Hepatocyte (in vitro differentiated cells): ENCODE measurements at regions not wholly inside any gene's neighbourhood (a gene's known extent, or its start where the extent isn't known, plus 50 kb on each side); places are given as distances from the start of the nearest gene placed in this dataset.

ENCODE experiments used
- DNase-seq: peaks from one replicate; pipeline ENCODE4 v3.0.0-alpha.2; 2016; ENCODE audit warnings: low spot score
- H2AFZ ChIP-seq: fragments of 200-600 bp; sonication (generic); 2 replicates; pipeline ENCODE4 v1.6.0; 2016; ENCODE audit warnings: antibody characterized with exemption, mild to moderate bottlenecking
- H3K27ac ChIP-seq: fragments of 200-600 bp; sonication (generic); 2 replicates; pipeline ENCODE4 v1.5.1; 2016; ENCODE audit warnings: mild to moderate bottlenecking
- H3K27me3 ChIP-seq: fragments of 200-600 bp; sonication (generic); 2 replicates; pipeline ENCODE4 v1.6.1; 2016
- H3K36me3 ChIP-seq: fragments of 200-600 bp; sonication (generic); replicated peaks from 2 replicates; pipeline ENCODE4 v1.5.1; 2016; ENCODE audit warnings: low read depth; ENCODE audit not compliant: insufficient read depth
- H3K4me1 ChIP-seq: fragments of 200-600 bp; sonication (generic); 2 replicates; pipeline ENCODE4 v1.5.1; 2016; ENCODE audit warnings: mild to moderate bottlenecking, moderate library complexity; ENCODE audit not compliant: insufficient read depth
- H3K4me2 ChIP-seq: fragments of 200-600 bp; sonication (generic); 2 replicates; pipeline ENCODE4 v1.6.0; 2016
- H3K4me3 ChIP-seq: fragments of 200-600 bp; sonication (generic); 2 replicates; pipeline ENCODE4 v1.5.1; 2016; ENCODE audit warnings: mild to moderate bottlenecking
- H3K79me2 ChIP-seq: fragments of 200-600 bp; sonication (generic); 2 replicates; pipeline ENCODE4 v1.6.0; 2017; ENCODE audit warnings: mild to moderate bottlenecking
- H3K9me2 ChIP-seq: fragments of 200-600 bp; sonication (generic); replicated peaks from 2 replicates; pipeline ENCODE4 v1.6.0; 2017; ENCODE audit warnings: mild to moderate bottlenecking; ENCODE audit not compliant: insufficient read depth
- H3K9me3 ChIP-seq: fragments of 200-600 bp; sonication (generic); 2 replicates; pipeline ENCODE4 v1.5.1; 2016; ENCODE audit warnings: low read depth, mild to moderate bottlenecking
- H4K20me1 ChIP-seq: fragments of 200-600 bp; sonication (generic); 2 replicates; pipeline ENCODE4 v1.6.0; 2016; ENCODE audit warnings: mild to moderate bottlenecking; ENCODE audit not compliant: insufficient read depth, poor library complexity, severe bottlenecking
- CTCF ChIP-seq: fragments of 200-600 bp; sonication (generic); IDR thresholded peaks from 2 replicates; pipeline ENCODE4 v1.5.1; 2016; ENCODE audit warnings: antibody characterized with exemption, mild to moderate bottlenecking; ENCODE audit not compliant: poor library complexity
- EZH2 ChIP-seq: fragments of 200-600 bp; sonication (generic); IDR thresholded peaks from 2 replicates; pipeline ENCODE4 v1.6.1; 2016; ENCODE audit warnings: antibody characterized with exemption, mild to moderate bottlenecking, borderline replicate concordance
- EZH2phosphoT487 ChIP-seq: fragments of 200-600 bp; sonication (generic); IDR thresholded peaks from one replicate; pipeline ENCODE4 v1.6.1; 2018; ENCODE audit warnings: antibody characterized with exemption, mild to moderate bottlenecking, low read depth, moderate library complexity; ENCODE audit not compliant: unreplicated experiment, severe bottlenecking
- WGBS: methylation state at CpG from one replicate; pipeline ENCODE4 v1.1.6; 2016; ENCODE audit warnings: low lambda C conversion rate; ENCODE audit errors: missing lambda C conversion rate; 5-methylcytosine and 5-hydroxymethylcytosine counted together

- Histone ChIP-seq H3K27ac (no peak overlapping the region), H3K36me3 (no peaks in the 10 kb centered on the region), H3K9me3 (no peaks in the 10 kb centered on the region), H3K4me3 (no peak overlapping the region), H4K20me1 (no peaks in the 10 kb centered on the region), H2AFZ (no peak overlapping the region), H3K9me2 (no peaks in the 10 kb centered on the region), H3K79me2 (no peaks in the 10 kb centered on the region), H3K27me3 (peaks cover 7% of the 10 kb centered on the region), H3K4me2 (peak overlapping the region; percentile 58), H3K4me1 (no peaks in the 10 kb centered on the region)
- peak; percentile 98 for TF ChIP-seq CTCF
- no peak for TF ChIP-seq EZH2phosphoT487
- TF ChIP-seq EZH2, result no peak
- 18% methylated on average over 20 of the region's 20 CpGs for WGBS
- DNase-seq, result peak; percentile 80
Measured at GRCh38 chr22:49305214-49305965, 522.3 kb downstream of the BRD1 start.

GRCh38 chr22:49303781-49304461 lies 523.8 kb downstream of the BRD1 start:
- Histone ChIP-seq H4K20me1 (no peaks in the 10 kb centered on the region), H3K4me2 (no peak overlapping the region), H3K9me2 (no peaks in the 10 kb centered on the region), H3K4me3 (no peak overlapping the region), H3K36me3 (no peaks in the 10 kb centered on the region), H3K4me1 (no peaks in the 10 kb centered on the region), H3K79me2 (no peaks in the 10 kb centered on the region), H2AFZ (no peak overlapping the region), H3K27me3 (peaks cover 2% of the 10 kb centered on the region), H3K9me3 (no peaks in the 10 kb centered on the region), H3K27ac (no peak overlapping the region)
- WGBS, result 97% methylated on average over 21 of the region's 22 CpGs
- DNase-seq, result no peak
- TF ChIP-seq EZH2, result no peak
- TF ChIP-seq EZH2phosphoT487, result no peak

GRCh38 chr22:49303061-49303735 lies 524.5 kb downstream of the BRD1 start:
- Histone ChIP-seq H3K9me3 (no peaks in the 10 kb centered on the region), H3K27me3 (no peaks in the 10 kb centered on the region), H3K79me2 (no peaks in the 10 kb centered on the region), H4K20me1 (no peaks in the 10 kb centered on the region), H3K4me3 (no peak overlapping the region), H3K4me1 (no peaks in the 10 kb centered on the region), H3K9me2 (no peaks in the 10 kb centered on the region), H3K4me2 (no peak overlapping the region), H3K27ac (no peak overlapping the region), H2AFZ (no peak overlapping the region), H3K36me3 (no peaks in the 10 kb centered on the region)
- no peak for DNase-seq
- TF ChIP-seq CTCF (no peak), EZH2phosphoT487 (no peak), EZH2 (no peak)
- WGBS, result 86% methylated on average over 16 of the region's 17 CpGs

- 95% methylated on average over 28 of the region's 31 CpGs for WGBS
- no peak overlapping the region for H3K27ac ChIP-seq
- no peaks in the 10 kb centered on the region for H3K27me3 ChIP-seq
Measured at GRCh38 chr22:49302530-49302929, 525.1 kb downstream of the BRD1 start.

More at GRCh38 chr22:49302530-49302929, 525.1 kb downstream of the BRD1 start:
- H3K4me3 ChIP-seq, result no peak overlapping the region
- no peak overlapping the region for H2AFZ ChIP-seq
- no peaks in the 10 kb centered on the region for H3K9me2 ChIP-seq
- H4K20me1 ChIP-seq, result no peaks in the 10 kb centered on the region
- no peaks in the 10 kb centered on the region for H3K9me3 ChIP-seq
- no peak for TF ChIP-seq EZH2
- no peak for TF ChIP-seq CTCF
- no peak for TF ChIP-seq EZH2phosphoT487
- no peaks in the 10 kb centered on the region for H3K36me3 ChIP-seq
- DNase-seq, result no peak
- H3K4me1 ChIP-seq, result no peaks in the 10 kb centered on the region
- no peak overlapping the region for H3K4me2 ChIP-seq
- no peaks in the 10 kb centered on the region for H3K79me2 ChIP-seq
